GM23338 (cell line): ENCODE measurements at regions not wholly inside any gene's neighbourhood (a gene's known extent, or its start where the extent isn't known, plus 50 kb on each side); places are given as distances from the start of the nearest gene placed in this dataset.

ENCODE experiments used
- ATAC-seq: fragments of 200-7000 bp; cut with Tn5 transposase; 3 replicates; pipeline ENCODE4 v1.9.1; 2020
- DNase-seq: peaks from one replicate; pipeline ENCODE4 v3.0.0-alpha.2; 2015; ENCODE audit warnings: low spot score
- H2AFZ ChIP-seq: fragments of 200-600 bp; sonication (generic); 2 replicates; pipeline ENCODE4 v1.8.0; 2016; ENCODE audit warnings: antibody characterized with exemption, mild to moderate bottlenecking, moderate library complexity
- H3F3A ChIP-seq: fragments of 200-600 bp; sonication (generic); replicated peaks from 2 replicates; pipeline ENCODE4 v1.8.0; 2017; ENCODE audit warnings: antibody characterized with exemption, mixed run types, low read depth
- H3K27ac ChIP-seq: fragments of 200-600 bp; sonication (generic); 2 replicates; pipeline ENCODE4 v1.6.1; 2016; ENCODE audit warnings: low read depth
- H3K27me3 ChIP-seq: fragments of 200-600 bp; sonication (generic); 2 replicates; pipeline ENCODE4 v1.8.0; 2016; ENCODE audit warnings: mild to moderate bottlenecking, mixed run types, moderate library complexity; ENCODE audit not compliant: insufficient read depth
- H3K36me3 ChIP-seq: fragments of 200-600 bp; sonication (generic); 2 replicates; pipeline ENCODE4 v1.8.0; 2016; ENCODE audit warnings: mild to moderate bottlenecking; ENCODE audit not compliant: insufficient read depth
- H3K4me1 ChIP-seq: fragments of 200-600 bp; sonication (generic); 2 replicates; pipeline ENCODE4 v1.8.0; 2016; ENCODE audit warnings: mild to moderate bottlenecking, moderate library complexity; ENCODE audit not compliant: insufficient read depth
- H3K4me2 ChIP-seq: fragments of 200-600 bp; sonication (generic); 2 replicates; pipeline ENCODE4 v1.7.1; 2017; ENCODE audit warnings: mixed run types
- H3K4me3 ChIP-seq: fragments of 200-600 bp; sonication (generic); 2 replicates; pipeline ENCODE4 v1.6.1; 2016; ENCODE audit warnings: mixed run types
- H3K79me2 ChIP-seq: fragments of 200-600 bp; sonication (generic); replicated peaks from 2 replicates; pipeline ENCODE4 v1.8.0; 2017; ENCODE audit warnings: mild to moderate bottlenecking; ENCODE audit not compliant: insufficient read depth
- H3K9me2 ChIP-seq: fragments of 200-600 bp; sonication (generic); 2 replicates; pipeline ENCODE4 v1.8.0; 2017; ENCODE audit not compliant: insufficient read depth
- H4K20me1 ChIP-seq: fragments of 200-600 bp; sonication (generic); replicated peaks from 2 replicates; pipeline ENCODE4 v1.8.0; 2017; ENCODE audit warnings: mild to moderate bottlenecking; ENCODE audit not compliant: insufficient read depth
- H3K27ac Mint-ChIP-seq: 2 replicates; pipeline ENCODE4 v1.8.0; 2020; ENCODE audit warnings: inconsistent platforms, mild to moderate bottlenecking, moderate library complexity, mixed read lengths
- H3K27me3 Mint-ChIP-seq: 3 replicates; pipeline ENCODE4 v1.8.0; 2022; ENCODE audit warnings: low read depth, mild to moderate bottlenecking, moderate library complexity, mixed read lengths, inconsistent platforms; ENCODE audit not compliant: insufficient read depth, poor library complexity
- H3K36me3 Mint-ChIP-seq: 3 replicates; pipeline ENCODE4 v1.8.0; 2021; ENCODE audit warnings: low read depth, mild to moderate bottlenecking, inconsistent platforms, moderate library complexity, mixed read lengths
- H3K4me1 Mint-ChIP-seq: 3 replicates; pipeline ENCODE4 v1.8.0; 2020; ENCODE audit warnings: mild to moderate bottlenecking, inconsistent platforms, mixed read lengths
- H3K4me3 Mint-ChIP-seq: 3 replicates; pipeline ENCODE4 v1.8.0; 2021; ENCODE audit warnings: moderate library complexity, mild to moderate bottlenecking, inconsistent platforms, mixed read lengths
- H3K9me3 Mint-ChIP-seq: 3 replicates; pipeline ENCODE4 v1.8.0; 2020; ENCODE audit warnings: moderate library complexity, mild to moderate bottlenecking, inconsistent platforms, mixed read lengths
- EZH2 ChIP-seq: fragments of 200-600 bp; sonication (generic); IDR thresholded peaks from one replicate; pipeline ENCODE4 v1.8.0; 2017; ENCODE audit warnings: antibody characterized with exemption, mild to moderate bottlenecking, low read depth; ENCODE audit not compliant: unreplicated experiment
- EZH2phosphoT487 ChIP-seq: fragments of 200-600 bp; sonication (generic); IDR thresholded peaks from one replicate; pipeline ENCODE4 v1.8.1; 2018; ENCODE audit warnings: antibody characterized with exemption; ENCODE audit not compliant: unreplicated experiment
- JUNB ChIP-seq: IDR thresholded peaks from one replicate; pipeline ENCODE4 v1.6.1; 2016; ENCODE audit warnings: antibody characterized with exemption; ENCODE audit not compliant: unreplicated experiment
- NANOG ChIP-seq: IDR thresholded peaks from 2 replicates; pipeline ENCODE4 v1.6.1; 2016; ENCODE audit warnings: antibody characterized with exemption, borderline replicate concordance
- POLR2AphosphoS5 ChIP-seq: IDR thresholded peaks from 2 replicates; pipeline ENCODE4 v1.6.1; 2016; ENCODE audit warnings: antibody characterized with exemption, low read depth
- ZNF114 ChIP-seq: fragments of 250-450 bp; sonication (Bioruptor Pico); IDR thresholded peaks from 2 replicates; pipeline ENCODE4 v1.5.0; 2020; ENCODE audit warnings: mild to moderate bottlenecking, moderate library complexity
- ZNF331 ChIP-seq: fragments of 250-450 bp; sonication (Bioruptor Pico); IDR thresholded peaks from 2 replicates; pipeline ENCODE4 v1.5.0; 2020; ENCODE audit warnings: low read depth, mild to moderate bottlenecking, moderate library complexity
- ZNF462 ChIP-seq: fragments of 250-450 bp; sonication (Bioruptor Pico); IDR thresholded peaks from 2 replicates; pipeline ENCODE4 v1.5.0; 2020; ENCODE audit warnings: mild to moderate bottlenecking, moderate library complexity
- TF ChIP-seq, protein P1 (sequence below), 2 experiments: fragments of 200-600 bp in 1 of 2; sonication (generic) in 1 of 2; conservative IDR thresholded peaks; 2 replicates each; pipeline versions ENCODE4 v1.5.1 to v1.6.1; 2016 to 2017; ENCODE audit warnings: antibody characterized with exemption in 2 of 2, low read depth in 2 of 2, mild to moderate bottlenecking in 2 of 2, moderate library complexity in 1 of 2
- TF ChIP-seq, protein P2 (sequence below): IDR thresholded peaks from one replicate; pipeline ENCODE4 v1.6.1; 2018; ENCODE audit warnings: antibody characterized with exemption; ENCODE audit not compliant: unreplicated experiment

GRCh38 chr2:16578081-16578480 lies 87.6 kb downstream of the CYRIA start (continued):
- TF ChIP-seq JUNB (no peak), EZH2phosphoT487 (no peak), ZNF462 (no peak)
- TF ChIP-seq, protein P1, sequence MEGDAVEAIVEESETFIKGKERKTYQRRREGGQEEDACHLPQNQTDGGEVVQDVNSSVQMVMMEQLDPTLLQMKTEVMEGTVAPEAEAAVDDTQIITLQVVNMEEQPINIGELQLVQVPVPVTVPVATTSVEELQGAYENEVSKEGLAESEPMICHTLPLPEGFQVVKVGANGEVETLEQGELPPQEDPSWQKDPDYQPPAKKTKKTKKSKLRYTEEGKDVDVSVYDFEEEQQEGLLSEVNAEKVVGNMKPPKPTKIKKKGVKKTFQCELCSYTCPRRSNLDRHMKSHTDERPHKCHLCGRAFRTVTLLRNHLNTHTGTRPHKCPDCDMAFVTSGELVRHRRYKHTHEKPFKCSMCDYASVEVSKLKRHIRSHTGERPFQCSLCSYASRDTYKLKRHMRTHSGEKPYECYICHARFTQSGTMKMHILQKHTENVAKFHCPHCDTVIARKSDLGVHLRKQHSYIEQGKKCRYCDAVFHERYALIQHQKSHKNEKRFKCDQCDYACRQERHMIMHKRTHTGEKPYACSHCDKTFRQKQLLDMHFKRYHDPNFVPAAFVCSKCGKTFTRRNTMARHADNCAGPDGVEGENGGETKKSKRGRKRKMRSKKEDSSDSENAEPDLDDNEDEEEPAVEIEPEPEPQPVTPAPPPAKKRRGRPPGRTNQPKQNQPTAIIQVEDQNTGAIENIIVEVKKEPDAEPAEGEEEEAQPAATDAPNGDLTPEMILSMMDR (conservative IDR thresholded peaks at IDR 0.05; ENCODE audit: low read depth in 2 of 2) = no peak

DNA sequence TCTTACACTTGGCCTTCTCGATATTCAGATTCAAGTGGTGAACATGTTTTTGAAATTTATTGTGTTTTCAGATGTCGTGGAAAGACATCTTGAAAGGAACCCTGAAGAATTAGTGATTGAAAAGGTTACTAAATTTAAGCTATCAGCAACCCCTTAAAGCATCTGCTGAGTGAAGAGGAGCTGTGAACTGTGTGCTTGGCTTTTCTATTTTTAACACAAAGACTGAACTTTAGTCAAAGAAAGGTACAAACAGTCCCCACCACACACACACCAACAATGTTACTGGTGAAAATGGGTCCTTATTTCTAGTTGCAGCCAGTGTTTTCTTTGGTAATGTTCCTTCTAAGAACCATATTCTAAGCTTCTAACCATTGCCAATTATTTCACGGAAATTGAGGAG lies 95.1 kb downstream of the CYRIA start:
- peaks cover 2% of the 10 kb centered on the region for H3K27me3 Mint-ChIP-seq
- no peaks in the 10 kb centered on the region for H3F3A ChIP-seq
- H4K20me1 ChIP-seq = no peaks in the 10 kb centered on the region
- H3K4me2 ChIP-seq = no peak overlapping the region
- no peak overlapping the region for H3K4me3 Mint-ChIP-seq
- no peaks in the 10 kb centered on the region for H3K27me3 ChIP-seq
- peaks cover 28% of the 10 kb centered on the region for H3K9me3 Mint-ChIP-seq
- DNase-seq (no peak), ATAC-seq (no peak)
- peaks cover 2% of the 10 kb centered on the region; the same call in 2 of the 3 replicates for H3K4me1 Mint-ChIP-seq
- no peaks in the 10 kb centered on the region for H3K79me2 ChIP-seq
- H3K4me1 ChIP-seq = no peaks in the 10 kb centered on the region
- no peak overlapping the region for H2AFZ ChIP-seq
- no peak overlapping the region for H3K27ac ChIP-seq
- H3K4me3 ChIP-seq = no peak overlapping the region
- no peaks in the 10 kb centered on the region for H3K36me3 ChIP-seq
- peaks cover 20% of the 10 kb centered on the region for H3K36me3 Mint-ChIP-seq
- no peaks in the 10 kb centered on the region for H3K9me2 ChIP-seq
- no peak overlapping the region for H3K27ac Mint-ChIP-seq
- TF ChIP-seq ZNF114 (CRISPR knock-in tag) (no peak), ZNF331 (CRISPR knock-in tag) (no peak), NANOG (no peak), POLR2AphosphoS5 (no peak), EZH2 (no peak), EZH2phosphoT487 (no peak)
- TF ChIP-seq, protein P2, sequence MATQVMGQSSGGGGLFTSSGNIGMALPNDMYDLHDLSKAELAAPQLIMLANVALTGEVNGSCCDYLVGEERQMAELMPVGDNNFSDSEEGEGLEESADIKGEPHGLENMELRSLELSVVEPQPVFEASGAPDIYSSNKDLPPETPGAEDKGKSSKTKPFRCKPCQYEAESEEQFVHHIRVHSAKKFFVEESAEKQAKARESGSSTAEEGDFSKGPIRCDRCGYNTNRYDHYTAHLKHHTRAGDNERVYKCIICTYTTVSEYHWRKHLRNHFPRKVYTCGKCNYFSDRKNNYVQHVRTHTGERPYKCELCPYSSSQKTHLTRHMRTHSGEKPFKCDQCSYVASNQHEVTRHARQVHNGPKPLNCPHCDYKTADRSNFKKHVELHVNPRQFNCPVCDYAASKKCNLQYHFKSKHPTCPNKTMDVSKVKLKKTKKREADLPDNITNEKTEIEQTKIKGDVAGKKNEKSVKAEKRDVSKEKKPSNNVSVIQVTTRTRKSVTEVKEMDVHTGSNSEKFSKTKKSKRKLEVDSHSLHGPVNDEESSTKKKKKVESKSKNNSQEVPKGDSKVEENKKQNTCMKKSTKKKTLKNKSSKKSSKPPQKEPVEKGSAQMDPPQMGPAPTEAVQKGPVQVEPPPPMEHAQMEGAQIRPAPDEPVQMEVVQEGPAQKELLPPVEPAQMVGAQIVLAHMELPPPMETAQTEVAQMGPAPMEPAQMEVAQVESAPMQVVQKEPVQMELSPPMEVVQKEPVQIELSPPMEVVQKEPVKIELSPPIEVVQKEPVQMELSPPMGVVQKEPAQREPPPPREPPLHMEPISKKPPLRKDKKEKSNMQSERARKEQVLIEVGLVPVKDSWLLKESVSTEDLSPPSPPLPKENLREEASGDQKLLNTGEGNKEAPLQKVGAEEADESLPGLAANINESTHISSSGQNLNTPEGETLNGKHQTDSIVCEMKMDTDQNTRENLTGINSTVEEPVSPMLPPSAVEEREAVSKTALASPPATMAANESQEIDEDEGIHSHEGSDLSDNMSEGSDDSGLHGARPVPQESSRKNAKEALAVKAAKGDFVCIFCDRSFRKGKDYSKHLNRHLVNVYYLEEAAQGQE = no peak
